RKO (cell line): ENCODE measurements at regions not wholly inside any gene's neighbourhood (a gene's known extent, or its start where the extent isn't known, plus 50 kb on each side); places are given as distances from the start of the nearest gene placed in this dataset.
"Not testable (repeated sequence)": the region's sequence is repeated elsewhere in the genome, so short reads cannot be mapped to it uniquely, and the experiment has no call there.

ENCODE experiments used
- DNase-seq: peaks from one replicate; pipeline ENCODE4 v3.0.0-alpha.2; 2016; ENCODE audit warnings: low spot score

- no peak for DNase-seq
Measured at GRCh38 chr2:91839904-91840868, 3031.0 kb upstream of the TEKT4 start.

- not testable (repeated sequence) for DNase-seq
Measured at GRCh38 chr2:91842264-91842663, 3029.0 kb upstream of the TEKT4 start.

- not testable (repeated sequence) for DNase-seq
Measured at GRCh38 chr2:91842913-91843312, 3028.3 kb upstream of the TEKT4 start.

- not testable (repeated sequence) for DNase-seq
Measured at GRCh38 chr2:91843723-91844450, 3027.3 kb upstream of the TEKT4 start.

GRCh38 chr2:91844451-91844825, 3026.8 kb upstream of the TEKT4 start:
- not testable (repeated sequence) for DNase-seq

GRCh38 chr2:91846388-91846787, 3024.8 kb upstream of the TEKT4 start:
- DNase-seq, result not testable (repeated sequence)

GRCh38 chr2:91851689-91852420, 3019.4 kb upstream of the TEKT4 start:
- DNase-seq, result not testable (repeated sequence)

- not testable (repeated sequence) for DNase-seq
Measured at GRCh38 chr2:91856971-91857370, 3014.3 kb upstream of the TEKT4 start.

- DNase-seq, result not testable (repeated sequence)
Measured at GRCh38 chr2:91857711-91858110, 3013.5 kb upstream of the TEKT4 start.

GRCh38 chr2:91871716-91872115, 2999.5 kb upstream of the TEKT4 start:
- DNase-seq, result not testable (repeated sequence)

- DNase-seq, result not testable (repeated sequence)
Measured at GRCh38 chr2:91873416-91873815, 2997.8 kb upstream of the TEKT4 start.

GRCh38 chr2:91877658-91878210, 2993.5 kb upstream of the TEKT4 start:
- not testable (repeated sequence) for DNase-seq

GRCh38 chr2:91895091-91895490, 2976.1 kb upstream of the TEKT4 start:
- DNase-seq, result not testable (repeated sequence)

- not testable (repeated sequence) for DNase-seq
Measured at GRCh38 chr2:91917602-91918001, 2953.6 kb upstream of the TEKT4 start.
